ENCODE measurements at regions not wholly inside any gene's neighbourhood (a gene's known extent, or its start where the extent isn't known, plus 50 kb on each side); places are given as distances from the start of the nearest gene placed in this dataset.

DNA sequence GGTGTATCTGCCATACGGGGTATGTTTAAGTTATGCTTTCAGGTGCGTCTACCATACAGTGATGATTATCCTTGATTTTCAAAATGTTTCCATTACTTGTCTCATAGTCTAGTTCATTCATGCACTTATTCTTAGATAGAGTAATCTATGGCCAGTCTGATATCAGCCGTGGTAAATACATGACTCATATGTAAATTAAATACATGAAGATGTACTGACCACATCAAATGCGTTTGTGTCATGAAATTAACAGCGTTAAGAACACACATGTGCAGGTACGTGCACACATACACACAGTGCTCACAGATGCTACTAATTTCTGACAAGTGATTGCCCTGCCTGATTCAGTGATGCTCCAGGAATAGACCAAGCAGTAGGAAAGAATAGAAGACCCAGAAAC, 75.2 kb upstream of the EXOC1L start:
- TF ChIP-seq GATA2 (IDR thresholded peaks at IDR 0.05; ENCODE audit: low read depth, low read length) (no peak), GATA3 (IDR thresholded peaks at IDR 0.05; ENCODE audit: low read depth, low read length) (no peak)

DNA sequence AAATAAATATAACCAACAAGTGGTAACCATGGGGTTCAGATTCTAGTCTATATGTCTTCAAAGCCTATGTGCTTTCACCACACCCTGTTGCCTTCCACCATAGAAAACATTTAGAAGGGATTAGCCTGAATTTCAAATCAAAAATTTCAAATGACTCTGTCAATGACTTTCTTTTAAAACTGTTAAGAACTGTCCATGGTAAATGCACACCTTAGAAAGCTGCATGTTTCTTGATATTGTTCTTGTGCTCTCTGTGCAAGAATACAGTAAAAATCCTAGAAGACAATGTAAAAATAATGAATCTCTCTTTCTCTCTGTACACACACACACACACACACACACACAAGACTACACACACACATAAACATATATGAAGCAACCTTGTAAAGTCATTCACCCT, 74.6 kb upstream of the EXOC1L start:
- TF ChIP-seq GATA2 (IDR thresholded peaks at IDR 0.05; ENCODE audit: low read depth, low read length) = no peak
- TF ChIP-seq GATA3 (IDR thresholded peaks at IDR 0.05; ENCODE audit: low read depth, low read length) = no peak

DNA sequence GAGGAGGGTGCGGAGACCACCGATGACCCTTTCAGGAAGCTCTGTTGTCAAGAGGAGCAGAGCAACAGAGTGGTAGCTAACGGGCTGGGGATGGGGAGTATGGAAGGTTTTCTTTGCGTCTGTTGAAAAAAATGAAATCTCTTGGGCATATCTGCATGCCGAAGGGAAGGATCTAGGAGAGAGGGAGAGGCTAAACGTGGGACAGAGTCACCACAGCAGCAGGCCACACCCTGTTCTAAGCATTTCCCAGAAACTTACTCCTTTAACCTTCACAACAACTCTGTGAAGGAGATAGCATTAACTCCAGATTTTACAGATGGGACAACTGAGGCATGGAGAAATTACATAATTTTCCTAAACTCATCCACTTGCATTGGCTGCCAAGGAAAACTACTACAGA, 71.8 kb upstream of the EXOC1L start:
- TF ChIP-seq GATA2 (IDR thresholded peaks at IDR 0.05; ENCODE audit: low read depth, low read length) (no peak), GATA3 (IDR thresholded peaks at IDR 0.05; ENCODE audit: low read depth, low read length) (no peak)

DNA sequence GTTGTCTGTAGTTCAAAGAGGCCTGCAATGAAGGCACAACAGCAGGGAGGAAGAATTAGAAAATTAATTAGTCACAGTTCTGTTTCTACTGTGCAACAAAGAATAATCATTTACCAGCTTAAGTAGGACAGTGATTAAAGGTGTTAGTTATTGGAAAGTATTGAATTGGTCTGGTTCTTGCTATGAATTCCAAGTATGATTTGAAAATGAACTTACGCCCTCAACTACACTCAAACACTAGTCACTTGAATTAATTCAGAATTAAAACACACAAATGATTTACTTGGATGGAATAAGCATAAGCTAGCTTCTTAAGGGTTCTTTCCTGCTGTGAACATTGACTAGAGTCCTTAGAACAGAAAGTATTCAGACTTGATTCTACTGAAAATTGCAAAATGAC, 69.9 kb upstream of the EXOC1L start:
- TF ChIP-seq GATA3 (IDR thresholded peaks at IDR 0.05; ENCODE audit: low read depth, low read length) (no peak), GATA2 (IDR thresholded peaks at IDR 0.05; ENCODE audit: low read depth, low read length) (no peak)

DNA sequence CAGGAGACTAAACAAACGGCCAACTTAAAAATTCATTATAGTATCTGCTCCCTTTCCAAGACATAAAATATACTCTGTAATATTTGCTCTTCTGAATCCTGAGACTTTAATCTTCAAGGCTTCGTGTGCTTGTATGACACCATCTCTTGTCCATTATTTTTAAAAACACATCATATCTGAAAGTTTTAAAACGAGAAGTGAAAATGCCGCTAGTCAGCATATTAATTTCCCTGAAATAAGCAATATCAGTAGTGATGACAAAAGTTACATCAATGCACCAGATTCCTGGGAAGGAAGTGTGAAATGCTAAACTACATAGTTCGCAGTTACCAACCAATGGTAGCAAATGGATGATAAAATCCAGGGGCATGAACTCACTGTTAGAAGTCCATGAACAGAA, 66.8 kb upstream of the EXOC1L start:
- TF ChIP-seq GATA3 (IDR thresholded peaks at IDR 0.05; ENCODE audit: low read depth, low read length) (no peak), GATA2 (IDR thresholded peaks at IDR 0.05; ENCODE audit: low read depth, low read length) (no peak)

DNA sequence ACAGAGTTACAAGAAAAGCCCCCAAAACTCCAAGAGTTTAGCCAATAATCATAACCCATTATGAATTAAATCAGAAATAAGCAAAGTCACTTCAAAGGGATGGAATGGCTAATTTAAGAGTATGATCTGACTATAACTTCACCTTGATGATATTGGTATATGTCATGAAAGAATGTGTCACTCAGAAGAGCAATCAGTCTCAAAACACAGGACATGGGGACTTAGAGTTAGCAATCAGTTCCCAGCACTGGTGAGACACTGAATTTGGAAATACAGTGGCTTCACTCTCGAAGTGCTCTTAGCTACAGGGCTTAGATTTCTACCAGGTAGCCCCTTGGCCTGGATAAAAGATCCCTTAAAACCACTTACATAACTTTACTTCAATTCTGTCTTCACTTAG, 65.7 kb upstream of the EXOC1L start:
- no peak for TF ChIP-seq GATA3 (IDR thresholded peaks at IDR 0.05; ENCODE audit: low read depth, low read length)
- TF ChIP-seq GATA2 (IDR thresholded peaks at IDR 0.05; ENCODE audit: low read depth, low read length) = no peak

DNA sequence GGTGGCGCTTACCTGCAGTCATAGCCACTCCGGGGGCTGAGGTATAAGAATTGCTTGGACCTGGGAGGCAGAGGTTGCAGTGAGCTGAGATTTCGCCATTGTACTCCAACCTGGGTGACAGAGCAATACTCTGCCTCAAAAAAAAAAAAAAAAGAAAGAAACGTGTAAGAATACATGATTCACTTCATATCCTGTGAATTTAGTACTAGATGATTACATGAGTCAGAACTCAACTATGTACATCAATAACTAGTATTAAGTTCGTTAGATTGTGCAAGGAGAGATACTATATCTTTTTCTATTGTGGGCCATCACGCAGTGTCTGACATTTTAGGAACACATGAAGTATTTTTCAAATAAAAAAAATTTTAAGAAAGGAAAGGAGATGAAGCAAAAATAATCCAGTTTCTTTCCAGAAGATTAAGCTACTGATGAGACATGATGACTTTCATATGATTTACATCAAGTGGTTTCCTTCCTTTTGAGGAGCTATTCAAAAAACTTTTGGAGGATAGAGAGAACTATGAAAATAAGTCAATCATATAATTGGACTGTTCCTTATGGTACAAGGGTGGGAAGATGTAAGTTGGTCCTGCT, 64.7 kb upstream of the EXOC1L start:
- TF ChIP-seq GATA2 (IDR thresholded peaks at IDR 0.05; ENCODE audit: low read depth, low read length) = no peak
- TF ChIP-seq GATA3 (IDR thresholded peaks at IDR 0.05; ENCODE audit: low read depth, low read length) = no peak

DNA sequence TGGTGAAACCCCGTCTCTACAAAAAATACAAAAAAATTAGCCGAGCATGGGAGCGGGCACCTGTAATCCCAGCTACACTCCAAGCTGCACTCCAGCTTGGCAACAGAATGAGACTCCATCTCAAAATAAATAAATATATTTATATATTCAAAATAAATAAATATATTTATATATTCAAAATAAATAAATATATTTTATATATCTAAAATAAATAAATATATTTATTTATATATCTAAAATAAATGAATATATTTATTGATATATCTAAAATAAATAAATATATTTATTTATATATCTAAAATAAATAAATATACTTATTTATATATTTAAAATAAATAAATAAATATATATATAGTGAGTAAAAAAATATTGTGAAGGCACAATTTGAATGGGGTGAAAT, 63.4 kb upstream of the EXOC1L start:
- TF ChIP-seq GATA2 (IDR thresholded peaks at IDR 0.05; ENCODE audit: low read depth, low read length) = no peak
- no peak for TF ChIP-seq GATA3 (IDR thresholded peaks at IDR 0.05; ENCODE audit: low read depth, low read length)

DNA sequence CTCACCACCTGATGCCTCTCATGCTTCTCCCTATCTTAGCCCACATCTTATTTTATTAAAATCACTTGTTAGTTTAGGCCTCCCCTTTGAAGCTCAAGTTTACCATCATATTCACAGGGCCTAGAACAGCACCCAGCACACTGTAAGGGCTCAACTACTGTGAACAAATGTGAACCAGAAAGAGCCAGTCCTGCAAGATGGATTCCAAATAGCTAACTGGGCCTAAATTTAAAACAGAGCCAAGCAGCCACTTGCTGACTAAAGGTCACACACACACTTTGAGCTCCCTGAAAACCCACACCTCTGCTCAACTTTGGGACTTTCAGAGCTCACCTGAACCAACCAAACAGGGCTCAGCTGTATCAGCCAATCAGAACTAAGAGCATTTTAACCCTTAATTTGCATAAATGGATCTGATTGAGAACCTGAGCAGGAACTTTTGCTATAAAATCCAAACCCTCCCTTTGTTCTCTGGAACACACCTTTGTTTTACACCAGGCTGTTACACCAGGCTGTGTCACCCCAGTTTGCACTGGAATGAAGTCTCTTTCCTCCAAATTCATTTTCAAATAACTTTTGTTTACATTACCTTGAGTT, 62.1 kb upstream of the EXOC1L start:
- TF ChIP-seq GATA3 (IDR thresholded peaks at IDR 0.05; ENCODE audit: low read depth, low read length) = no peak
- no peak for TF ChIP-seq GATA2 (IDR thresholded peaks at IDR 0.05; ENCODE audit: low read depth, low read length)

DNA sequence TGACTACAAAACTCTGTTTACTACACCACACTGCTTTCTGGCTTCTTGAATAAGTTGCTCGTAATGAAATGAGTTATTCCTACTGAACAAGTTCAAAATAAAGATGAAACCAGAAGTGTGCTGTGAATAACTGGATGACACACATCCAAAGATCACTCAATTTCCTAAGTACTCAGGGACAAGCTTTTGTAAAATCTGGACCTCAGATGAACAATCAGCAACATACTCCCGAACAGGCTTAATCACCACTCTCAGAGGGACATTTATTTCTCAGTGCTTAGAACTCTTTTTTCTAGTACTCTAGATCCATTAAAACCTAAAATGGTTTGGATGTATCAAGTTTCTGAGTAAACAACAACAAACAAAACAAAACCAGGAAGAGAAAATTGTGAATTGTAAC, 61.5 kb upstream of the EXOC1L start:
- TF ChIP-seq GATA2 (IDR thresholded peaks at IDR 0.05; ENCODE audit: low read depth, low read length) (no peak), GATA3 (IDR thresholded peaks at IDR 0.05; ENCODE audit: low read depth, low read length) (no peak)

DNA sequence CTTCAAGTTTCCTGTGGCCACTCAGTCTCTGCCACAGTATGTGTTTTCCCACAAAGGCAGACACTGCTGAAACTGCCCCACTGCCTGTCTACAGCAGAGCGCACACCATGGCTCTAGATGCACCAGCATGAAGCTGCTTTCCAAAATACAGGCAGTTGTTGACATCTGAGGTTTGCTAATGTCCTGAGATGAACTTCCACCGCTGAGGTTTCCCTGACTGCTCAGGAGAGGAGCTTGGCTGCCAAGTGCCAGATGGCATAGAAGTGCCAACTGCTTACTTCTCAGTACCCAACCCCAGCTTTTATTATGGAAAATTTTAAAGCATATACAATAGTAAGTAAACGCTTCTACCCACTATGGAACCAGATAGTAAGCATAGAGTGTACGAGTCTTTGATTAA, 61.0 kb upstream of the EXOC1L start:
- TF ChIP-seq GATA2 (IDR thresholded peaks at IDR 0.05; ENCODE audit: low read depth, low read length) (no peak), GATA3 (IDR thresholded peaks at IDR 0.05; ENCODE audit: low read depth, low read length) (no peak)

DNA sequence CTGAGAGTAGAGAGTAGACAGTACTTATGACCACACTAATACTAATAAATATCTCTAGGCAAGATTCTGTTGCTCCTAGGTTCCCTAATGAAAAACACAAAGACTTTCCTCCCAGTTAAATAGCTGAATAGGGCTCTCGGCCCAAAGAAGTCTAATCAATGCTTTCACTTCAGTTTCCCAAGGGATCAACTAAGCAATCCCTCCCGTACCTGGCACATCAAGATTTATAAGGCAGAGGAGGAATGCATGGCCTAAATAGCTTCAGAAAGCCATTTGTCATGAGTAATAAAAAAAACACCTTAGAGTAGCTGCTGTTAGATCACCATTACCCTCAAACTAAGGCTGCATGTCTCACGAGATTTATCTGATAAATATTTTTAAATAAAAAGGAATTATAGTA, 56.8 kb upstream of the EXOC1L start:
- no peak for TF ChIP-seq GATA2 (IDR thresholded peaks at IDR 0.05; ENCODE audit: low read depth, low read length)
- no peak for TF ChIP-seq GATA3 (IDR thresholded peaks at IDR 0.05; ENCODE audit: low read depth, low read length)

DNA sequence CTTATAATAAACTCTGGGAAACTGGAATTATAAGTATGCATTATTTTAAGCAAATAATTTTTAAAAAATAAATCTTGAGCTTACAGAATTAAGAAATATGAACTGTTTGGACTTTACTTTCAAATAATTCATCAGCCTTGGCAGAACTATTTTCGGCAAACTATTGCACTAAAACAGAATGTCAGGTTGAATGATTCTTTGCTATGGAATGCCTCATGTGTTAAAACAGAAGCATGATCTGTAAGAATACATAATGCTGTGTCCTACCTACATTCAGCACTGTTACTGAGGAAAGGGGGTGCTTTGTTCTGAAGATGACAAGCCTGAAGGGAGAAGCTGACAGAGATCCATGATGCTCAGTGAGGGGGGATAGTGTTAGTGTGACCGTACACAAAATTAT, 55.6 kb upstream of the EXOC1L start:
- TF ChIP-seq GATA3 (IDR thresholded peaks at IDR 0.05; ENCODE audit: low read depth, low read length) (no peak), GATA2 (IDR thresholded peaks at IDR 0.05; ENCODE audit: low read depth, low read length) (no peak)

DNA sequence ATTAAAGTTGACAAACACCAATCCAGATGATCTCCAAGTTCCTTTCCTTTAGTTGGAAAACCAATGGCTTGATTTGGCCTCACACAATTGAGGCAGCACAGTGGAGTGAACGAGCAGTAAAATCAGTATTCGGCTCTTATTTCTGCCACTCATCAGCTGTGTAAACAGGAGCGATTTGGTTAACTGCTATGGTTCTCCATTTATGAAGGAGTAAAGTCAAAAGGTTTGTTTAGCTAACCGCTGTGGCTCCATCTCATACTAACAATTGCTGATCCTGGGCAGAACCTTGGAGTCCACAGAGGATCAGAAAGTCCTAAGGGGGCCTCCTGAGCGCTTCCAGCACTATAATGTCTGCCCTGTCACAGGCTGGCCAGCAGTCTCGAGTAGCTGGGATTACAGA, 54.5 kb upstream of the EXOC1L start:
- no peak for TF ChIP-seq GATA2 (IDR thresholded peaks at IDR 0.05; ENCODE audit: low read depth, low read length)
- TF ChIP-seq GATA3 (IDR thresholded peaks at IDR 0.05; ENCODE audit: low read depth, low read length) = no peak

DNA sequence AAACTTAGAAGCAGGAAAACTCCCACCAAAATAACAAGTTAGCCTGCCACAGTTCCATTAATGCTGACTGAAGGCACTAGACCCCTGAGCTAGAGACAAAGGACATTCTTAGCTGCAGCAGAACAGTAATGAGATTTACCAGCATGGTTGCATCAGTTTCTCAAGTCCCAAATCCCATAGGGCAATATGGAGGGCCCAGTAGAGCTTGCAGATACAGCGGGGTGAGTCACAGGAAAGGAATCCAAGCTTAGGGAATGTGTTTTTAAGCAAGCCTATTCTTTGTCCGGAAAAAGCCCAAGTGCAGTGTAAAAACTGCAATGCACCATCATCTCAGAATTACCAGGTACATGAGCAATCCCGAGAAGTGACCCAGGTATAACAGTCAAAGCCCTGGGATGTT, 51.3 kb upstream of the EXOC1L start:
- TF ChIP-seq GATA2 (IDR thresholded peaks at IDR 0.05; ENCODE audit: low read depth, low read length) (no peak), GATA3 (IDR thresholded peaks at IDR 0.05; ENCODE audit: low read depth, low read length) (no peak)

All from SH-SY5Y (cell line).